ENCODE measurements at regions not wholly inside any gene's neighbourhood (a gene's known extent, or its start where the extent isn't known, plus 50 kb on each side); places are given as distances from the start of the nearest gene placed in this dataset.

DNA sequence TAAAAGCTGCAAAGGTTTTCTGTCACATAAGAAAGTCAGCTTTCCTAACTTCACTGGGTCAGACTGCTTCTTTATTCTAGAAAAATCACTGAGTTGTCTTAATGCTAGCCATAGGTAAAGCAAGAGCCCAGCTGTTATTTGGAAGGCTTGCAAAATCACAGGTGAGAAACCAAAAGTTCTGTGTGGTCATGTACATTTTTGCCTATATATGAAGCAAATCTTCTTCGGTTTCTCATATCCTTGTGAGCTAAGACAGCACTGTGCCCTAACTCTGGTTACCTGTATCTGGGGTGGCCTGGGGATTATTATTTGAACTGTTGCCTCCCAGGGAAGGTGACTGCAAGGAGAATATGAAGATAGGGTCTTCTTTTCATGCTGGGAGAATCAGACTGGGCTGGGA, 444.9 kb upstream of the CLINT1 start:
- Histone ChIP-seq H3K27me3 (no peaks in the 10 kb centered on the region), H3K27ac (no peak overlapping the region), H3K4me1 (no peaks in the 10 kb centered on the region), H3K36me3 (no peaks in the 10 kb centered on the region), H3K9me3 (no peaks in the 10 kb centered on the region), H3K4me3 (no peak overlapping the region)
- intact Hi-C loops (cut with DNase I): no loop called here
- DNase-seq (no peak), ATAC-seq (no peak)
- WGBS (ENCODE audit: insufficient coverage, low coverage, low lambda C conversion rate, missing lambda C conversion rate): 100% methylated on average over 1 of the region's 1 CpG
- TF ChIP-seq, protein P1, sequence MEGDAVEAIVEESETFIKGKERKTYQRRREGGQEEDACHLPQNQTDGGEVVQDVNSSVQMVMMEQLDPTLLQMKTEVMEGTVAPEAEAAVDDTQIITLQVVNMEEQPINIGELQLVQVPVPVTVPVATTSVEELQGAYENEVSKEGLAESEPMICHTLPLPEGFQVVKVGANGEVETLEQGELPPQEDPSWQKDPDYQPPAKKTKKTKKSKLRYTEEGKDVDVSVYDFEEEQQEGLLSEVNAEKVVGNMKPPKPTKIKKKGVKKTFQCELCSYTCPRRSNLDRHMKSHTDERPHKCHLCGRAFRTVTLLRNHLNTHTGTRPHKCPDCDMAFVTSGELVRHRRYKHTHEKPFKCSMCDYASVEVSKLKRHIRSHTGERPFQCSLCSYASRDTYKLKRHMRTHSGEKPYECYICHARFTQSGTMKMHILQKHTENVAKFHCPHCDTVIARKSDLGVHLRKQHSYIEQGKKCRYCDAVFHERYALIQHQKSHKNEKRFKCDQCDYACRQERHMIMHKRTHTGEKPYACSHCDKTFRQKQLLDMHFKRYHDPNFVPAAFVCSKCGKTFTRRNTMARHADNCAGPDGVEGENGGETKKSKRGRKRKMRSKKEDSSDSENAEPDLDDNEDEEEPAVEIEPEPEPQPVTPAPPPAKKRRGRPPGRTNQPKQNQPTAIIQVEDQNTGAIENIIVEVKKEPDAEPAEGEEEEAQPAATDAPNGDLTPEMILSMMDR (IDR thresholded peaks at IDR 0.05): no peak
- no peak for TF ChIP-seq POLR2A (IDR thresholded peaks at IDR 0.05)

GRCh38 chr5:158303275-158303674, 444.3 kb upstream of the CLINT1 start:
- Histone ChIP-seq H3K9me3 (no peaks in the 10 kb centered on the region), H3K27ac (no peak overlapping the region), H3K36me3 (no peaks in the 10 kb centered on the region), H3K4me3 (no peak overlapping the region), H3K4me1 (no peaks in the 10 kb centered on the region), H3K27me3 (no peaks in the 10 kb centered on the region)
- intact Hi-C loops (cut with DNase I): no loop called here
- no peak for DNase-seq
- ATAC-seq: no peak
- TF ChIP-seq, protein P1 (IDR thresholded peaks at IDR 0.05): no peak
- WGBS (ENCODE audit: insufficient coverage, low coverage, low lambda C conversion rate, missing lambda C conversion rate): 68% methylated on average over 3 of the region's 3 CpGs

DNA sequence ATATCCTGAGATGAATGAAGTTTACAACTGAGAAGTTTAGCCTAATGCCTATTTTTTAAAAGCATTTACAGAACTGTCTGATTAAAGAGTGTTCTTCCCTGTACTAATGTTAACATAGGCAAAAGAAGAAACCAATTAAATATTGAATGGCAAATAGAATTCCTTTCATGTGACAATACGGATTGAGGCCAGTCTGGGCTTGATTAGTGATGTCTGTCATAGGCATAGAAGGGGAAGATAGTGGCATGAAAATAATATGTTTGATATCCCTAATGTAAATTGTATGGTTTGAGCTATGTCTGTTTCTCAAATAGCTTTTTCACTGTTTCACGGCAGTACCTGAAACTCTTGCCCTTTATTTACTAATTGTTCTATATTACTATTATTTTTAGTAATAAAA, 443.1 kb upstream of the CLINT1 start:
- H3K4me1 ChIP-seq: no peaks in the 10 kb centered on the region
- TF ChIP-seq POLR2A (IDR thresholded peaks at IDR 0.05): no peak
- TF ChIP-seq, protein P1 (IDR thresholded peaks at IDR 0.05): no peak
- peaks cover 0 to 5% (median 1%) of the 10 kb centered on the region in 4 donors for H3K9me3 ChIP-seq
- ATAC-seq (no peak), DNase-seq (no peak)
- no peaks in the 10 kb centered on the region for H3K36me3 ChIP-seq
- 91% methylated on average over 2 of the region's 2 CpGs for WGBS (ENCODE audit: insufficient coverage, low coverage, low lambda C conversion rate, missing lambda C conversion rate)
- H3K27ac ChIP-seq: no peak overlapping the region
- no peaks in the 10 kb centered on the region for H3K27me3 ChIP-seq
- intact Hi-C loops (cut with DNase I): no loop called here
- H3K4me3 ChIP-seq: no peak overlapping the region

DNA sequence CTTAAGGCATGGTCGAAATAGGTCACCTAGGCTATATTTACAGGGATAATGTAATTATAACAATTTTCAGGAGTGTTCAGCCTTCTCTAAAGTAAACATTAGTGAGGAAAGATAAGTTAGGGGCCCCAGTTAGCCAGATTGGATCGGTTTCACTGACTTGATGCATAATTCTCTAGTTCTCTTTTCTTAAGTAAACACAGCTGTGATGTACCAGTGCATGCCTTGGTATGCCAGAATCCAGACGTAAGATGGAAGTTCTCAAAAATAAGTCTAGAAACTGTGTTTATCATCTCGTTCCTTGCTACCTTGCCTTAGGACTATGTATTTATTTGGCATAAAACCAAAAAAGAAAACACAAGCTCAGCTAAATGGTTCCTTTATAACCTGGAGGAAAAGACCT, 442.2 kb upstream of the CLINT1 start:
- TF ChIP-seq POLR2A (IDR thresholded peaks at IDR 0.05): no peak
- TF ChIP-seq, protein P1 (IDR thresholded peaks at IDR 0.05): no peak
- Histone ChIP-seq H3K36me3 (no peaks in the 10 kb centered on the region), H3K4me3 (no peak overlapping the region), H3K27me3 (no peaks in the 10 kb centered on the region), H3K9me3 (peaks cover 0 to 7% (median 1%) of the 10 kb centered on the region in 4 donors), H3K27ac (no peak overlapping the region), H3K4me1 (no peaks in the 10 kb centered on the region)
- intact Hi-C loops (cut with DNase I): no loop called here
- ATAC-seq (no peak), DNase-seq (no peak)
- WGBS (ENCODE audit: insufficient coverage, low coverage, low lambda C conversion rate, missing lambda C conversion rate): 56% methylated on average over 4 of the region's 4 CpGs

DNA sequence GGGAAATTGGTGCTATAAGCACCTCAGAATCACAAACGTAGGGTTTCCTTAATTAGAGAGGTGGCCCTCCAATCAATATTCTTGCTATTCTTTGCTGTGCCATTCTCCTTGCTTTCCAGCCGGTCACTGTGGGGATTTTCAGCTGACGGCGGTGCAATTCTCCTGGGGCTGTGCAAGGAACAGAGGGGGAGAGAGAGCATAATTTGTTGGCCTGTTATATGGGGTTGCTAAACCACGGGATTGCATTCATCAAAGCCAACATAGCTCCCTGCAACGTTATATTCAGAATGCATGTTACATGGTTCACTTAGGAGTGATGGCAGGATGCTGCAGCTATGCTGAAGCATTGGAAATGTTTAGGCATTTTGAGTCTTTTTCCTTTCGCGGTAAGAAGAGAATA, 441.3 kb upstream of the CLINT1 start:
- TF ChIP-seq POLR2A (IDR thresholded peaks at IDR 0.05): no peak
- TF ChIP-seq, protein P1 (IDR thresholded peaks at IDR 0.05): no peak
- H3K4me3 ChIP-seq: no peak overlapping the region
- 53% methylated on average over 6 of the region's 8 CpGs for WGBS (ENCODE audit: insufficient coverage, low coverage, low lambda C conversion rate, missing lambda C conversion rate)
- H3K36me3 ChIP-seq: no peaks in the 10 kb centered on the region
- no peaks in the 10 kb centered on the region for H3K27me3 ChIP-seq
- ATAC-seq: no peak
- peaks cover 0 to 7% (median 1%) of the 10 kb centered on the region in 4 donors for H3K9me3 ChIP-seq
- intact Hi-C loops (cut with DNase I): no loop called here
- H3K4me1 ChIP-seq: no peaks in the 10 kb centered on the region
- DNase-seq: no peak
- no peak overlapping the region for H3K27ac ChIP-seq
